ENCODE measurements at regions not wholly inside any gene's neighbourhood (a gene's known extent, or its start where the extent isn't known, plus 50 kb on each side); places are given as distances from the start of the nearest gene placed in this dataset.
"Not testable (repeated sequence)": the region's sequence is repeated elsewhere in the genome, so short reads cannot be mapped to it uniquely, and the experiment has no call there.

- no peak overlapping the region for H3K4me3 ChIP-seq (ENCODE audit: low read length)
- H3K27me3 ChIP-seq (ENCODE audit: control insufficient read depth, insufficient read depth, low read length) = no peaks in the 10 kb centered on the region
Observed at GRCh38 chr9:82431121-82431520, 442.5 kb downstream of the SPATA31D1 start.

GRCh38 chr9:82433290-82433931 is 444.8 kb downstream of the SPATA31D1 start:
- H3K27ac ChIP-seq (ENCODE audit: low read depth, low read length); H3K4me1 ChIP-seq (ENCODE audit: control insufficient read depth, insufficient read depth, low read length); H3K36me3 ChIP-seq (ENCODE audit: control insufficient read depth, insufficient read depth, low read length): not testable (repeated sequence)

More at GRCh38 chr9:82431121-82431520, 442.5 kb downstream of the SPATA31D1 start:
- Histone ChIP-seq H3K9ac (ENCODE audit: low read length) (no peak overlapping the region), H3K4me1 (ENCODE audit: control insufficient read depth, insufficient read depth, low read length) (no peaks in the 10 kb centered on the region), H3K36me3 (ENCODE audit: control insufficient read depth, insufficient read depth, low read length) (no peaks in the 10 kb centered on the region), H3K27ac (ENCODE audit: low read depth, low read length) (no peak overlapping the region)

GRCh38 chr9:82436475-82436874 is 447.9 kb downstream of the SPATA31D1 start:
- no peaks in the 10 kb centered on the region for H3K27me3 ChIP-seq (ENCODE audit: control insufficient read depth, insufficient read depth, low read length)
- no peak overlapping the region for H3K27ac ChIP-seq (ENCODE audit: low read depth, low read length)
- no peaks in the 10 kb centered on the region for H3K36me3 ChIP-seq (ENCODE audit: control insufficient read depth, insufficient read depth, low read length)
- no peak overlapping the region for H3K9ac ChIP-seq (ENCODE audit: low read length)
- no peaks in the 10 kb centered on the region for H3K4me1 ChIP-seq (ENCODE audit: control insufficient read depth, insufficient read depth, low read length)
- no peak overlapping the region for H3K4me3 ChIP-seq (ENCODE audit: low read length)

More at GRCh38 chr9:82433290-82433931, 444.8 kb downstream of the SPATA31D1 start:
- not testable (repeated sequence) for H3K27me3 ChIP-seq (ENCODE audit: control insufficient read depth, insufficient read depth, low read length); H3K9ac ChIP-seq (ENCODE audit: low read length); H3K4me3 ChIP-seq (ENCODE audit: low read length)

GRCh38 chr9:82437183-82437582 is 448.6 kb downstream of the SPATA31D1 start:
- H3K27me3 ChIP-seq (ENCODE audit: control insufficient read depth, insufficient read depth, low read length); H3K36me3 ChIP-seq (ENCODE audit: control insufficient read depth, insufficient read depth, low read length); H3K9ac ChIP-seq (ENCODE audit: low read length); H3K4me3 ChIP-seq (ENCODE audit: low read length); H3K4me1 ChIP-seq (ENCODE audit: control insufficient read depth, insufficient read depth, low read length); H3K27ac ChIP-seq (ENCODE audit: low read depth, low read length): not testable (repeated sequence)

GRCh38 chr9:82438581-82438980 is 450.0 kb downstream of the SPATA31D1 start:
- no peak overlapping the region for H3K27ac ChIP-seq (ENCODE audit: low read depth, low read length)
- no peaks in the 10 kb centered on the region for H3K4me1 ChIP-seq (ENCODE audit: control insufficient read depth, insufficient read depth, low read length)
- no peaks in the 10 kb centered on the region for H3K27me3 ChIP-seq (ENCODE audit: control insufficient read depth, insufficient read depth, low read length)
- no peaks in the 10 kb centered on the region for H3K36me3 ChIP-seq (ENCODE audit: control insufficient read depth, insufficient read depth, low read length)
- H3K4me3 ChIP-seq (ENCODE audit: low read length) = no peak overlapping the region
- no peak overlapping the region for H3K9ac ChIP-seq (ENCODE audit: low read length)

- Histone ChIP-seq H3K9ac (ENCODE audit: low read length) (no peak overlapping the region), H3K27ac (ENCODE audit: low read depth, low read length) (no peak overlapping the region)
Observed at GRCh38 chr9:82443312-82443711, 454.7 kb downstream of the SPATA31D1 start.

GRCh38 chr9:82445556-82445955 is 457.0 kb downstream of the SPATA31D1 start:
- Histone ChIP-seq H3K27me3 (ENCODE audit: control insufficient read depth, insufficient read depth, low read length) (no peaks in the 10 kb centered on the region), H3K4me3 (ENCODE audit: low read length) (no peak overlapping the region), H3K27ac (ENCODE audit: low read depth, low read length) (no peak overlapping the region), H3K9ac (ENCODE audit: low read length) (no peak overlapping the region), H3K4me1 (ENCODE audit: control insufficient read depth, insufficient read depth, low read length) (no peaks in the 10 kb centered on the region), H3K36me3 (ENCODE audit: control insufficient read depth, insufficient read depth, low read length) (no peaks in the 10 kb centered on the region)

More at GRCh38 chr9:82443312-82443711, 454.7 kb downstream of the SPATA31D1 start:
- H3K4me1 ChIP-seq (ENCODE audit: control insufficient read depth, insufficient read depth, low read length) = no peaks in the 10 kb centered on the region
- H3K4me3 ChIP-seq (ENCODE audit: low read length) = no peak overlapping the region
- H3K36me3 ChIP-seq (ENCODE audit: control insufficient read depth, insufficient read depth, low read length) = no peaks in the 10 kb centered on the region
- H3K27me3 ChIP-seq (ENCODE audit: control insufficient read depth, insufficient read depth, low read length) = no peaks in the 10 kb centered on the region

GRCh38 chr9:82447343-82447742 is 458.8 kb downstream of the SPATA31D1 start:
- Histone ChIP-seq H3K4me3 (ENCODE audit: low read length) (no peak overlapping the region), H3K36me3 (ENCODE audit: control insufficient read depth, insufficient read depth, low read length) (no peaks in the 10 kb centered on the region), H3K27me3 (ENCODE audit: control insufficient read depth, insufficient read depth, low read length) (no peaks in the 10 kb centered on the region), H3K9ac (ENCODE audit: low read length) (no peak overlapping the region), H3K4me1 (ENCODE audit: control insufficient read depth, insufficient read depth, low read length) (no peaks in the 10 kb centered on the region), H3K27ac (ENCODE audit: low read depth, low read length) (no peak overlapping the region)

- H3K27me3 ChIP-seq (ENCODE audit: control insufficient read depth, insufficient read depth, low read length) = no peaks in the 10 kb centered on the region
- H3K27ac ChIP-seq (ENCODE audit: low read depth, low read length) = no peak overlapping the region
- H3K4me3 ChIP-seq (ENCODE audit: low read length) = no peak overlapping the region
- no peak overlapping the region for H3K9ac ChIP-seq (ENCODE audit: low read length)
- H3K36me3 ChIP-seq (ENCODE audit: control insufficient read depth, insufficient read depth, low read length) = no peaks in the 10 kb centered on the region
- H3K4me1 ChIP-seq (ENCODE audit: control insufficient read depth, insufficient read depth, low read length) = no peaks in the 10 kb centered on the region
Observed at GRCh38 chr9:82449986-82450385, 461.4 kb downstream of the SPATA31D1 start.

GRCh38 chr9:82454509-82455190 is 466.1 kb downstream of the SPATA31D1 start:
- Histone ChIP-seq H3K9ac (ENCODE audit: low read length) (no peak overlapping the region), H3K27ac (ENCODE audit: low read depth, low read length) (no peak overlapping the region), H3K4me1 (ENCODE audit: control insufficient read depth, insufficient read depth, low read length) (no peaks in the 10 kb centered on the region)

GRCh38 chr9:82456642-82457041 is 468.1 kb downstream of the SPATA31D1 start:
- H3K27me3 ChIP-seq (ENCODE audit: control insufficient read depth, insufficient read depth, low read length) = no peaks in the 10 kb centered on the region
- no peaks in the 10 kb centered on the region for H3K4me1 ChIP-seq (ENCODE audit: control insufficient read depth, insufficient read depth, low read length)
- H3K9ac ChIP-seq (ENCODE audit: low read length) = no peak overlapping the region
- H3K27ac ChIP-seq (ENCODE audit: low read depth, low read length) = no peak overlapping the region
- H3K36me3 ChIP-seq (ENCODE audit: control insufficient read depth, insufficient read depth, low read length) = no peaks in the 10 kb centered on the region
- no peak overlapping the region for H3K4me3 ChIP-seq (ENCODE audit: low read length)

More at GRCh38 chr9:82454509-82455190, 466.1 kb downstream of the SPATA31D1 start:
- no peaks in the 10 kb centered on the region for H3K36me3 ChIP-seq (ENCODE audit: control insufficient read depth, insufficient read depth, low read length)
- no peaks in the 10 kb centered on the region for H3K27me3 ChIP-seq (ENCODE audit: control insufficient read depth, insufficient read depth, low read length)
- H3K4me3 ChIP-seq (ENCODE audit: low read length) = no peak overlapping the region

GRCh38 chr9:82457298-82457697 is 468.7 kb downstream of the SPATA31D1 start:
- H3K9ac ChIP-seq (ENCODE audit: low read length) = no peak overlapping the region
- H3K36me3 ChIP-seq (ENCODE audit: control insufficient read depth, insufficient read depth, low read length) = no peaks in the 10 kb centered on the region
- no peak overlapping the region for H3K27ac ChIP-seq (ENCODE audit: low read depth, low read length)
- no peak overlapping the region for H3K4me3 ChIP-seq (ENCODE audit: low read length)
- H3K27me3 ChIP-seq (ENCODE audit: control insufficient read depth, insufficient read depth, low read length) = no peaks in the 10 kb centered on the region
- H3K4me1 ChIP-seq (ENCODE audit: control insufficient read depth, insufficient read depth, low read length) = no peaks in the 10 kb centered on the region

GRCh38 chr9:82457891-82458290 is 469.3 kb downstream of the SPATA31D1 start:
- Histone ChIP-seq H3K36me3 (ENCODE audit: control insufficient read depth, insufficient read depth, low read length) (no peaks in the 10 kb centered on the region), H3K9ac (ENCODE audit: low read length) (no peak overlapping the region), H3K27ac (ENCODE audit: low read depth, low read length) (no peak overlapping the region)

More at GRCh38 chr9:82457891-82458290, 469.3 kb downstream of the SPATA31D1 start:
- no peaks in the 10 kb centered on the region for H3K27me3 ChIP-seq (ENCODE audit: control insufficient read depth, insufficient read depth, low read length)
- no peaks in the 10 kb centered on the region for H3K4me1 ChIP-seq (ENCODE audit: control insufficient read depth, insufficient read depth, low read length)
- no peak overlapping the region for H3K4me3 ChIP-seq (ENCODE audit: low read length)

Data from rectal smooth muscle tissue (tissue), 1 donor.